HEK293T (cell line): ENCODE measurements at regions not wholly inside any gene's neighbourhood (a gene's known extent, or its start where the extent isn't known, plus 50 kb on each side); places are given as distances from the start of the nearest gene placed in this dataset.

Source experiments
- ARNT ChIP-seq: fragments of 450-650 bp; IDR thresholded peaks from 2 replicates; pipeline ENCODE4 v1.6.1; 2017; ENCODE audit warnings: mild to moderate bottlenecking
- SUZ12 ChIP-seq: fragments of 450-650 bp; IDR thresholded peaks from 2 replicates; pipeline ENCODE4 v1.6.1; 2016; ENCODE audit warnings: mild to moderate bottlenecking
- ZNF384 ChIP-seq: fragments of 450-650 bp; IDR thresholded peaks from 2 replicates; pipeline ENCODE4 v1.6.1; 2016

GRCh38 chr13:104426435-104426834 lies 1360.2 kb upstream of the SLC10A2 start:
- TF ChIP-seq ZNF384 (no peak), ARNT (no peak), SUZ12 (no peak)
